Retina (tissue), 1 donor: ENCODE measurements at regions not wholly inside any gene's neighbourhood (a gene's known extent, or its start where the extent isn't known, plus 50 kb on each side); places are given as distances from the start of the nearest gene placed in this dataset.
"Not testable (repeated sequence)": the region's sequence is repeated elsewhere in the genome, so short reads cannot be mapped to it uniquely, and the experiment has no call there.

Experiments
- DNase-seq: peaks from one replicate; pipeline ENCODE4 v3.0.0-alpha.2; 2016

GRCh38 chr19:22545751-22546150, 88.4 kb upstream of the ZNF492 start:
- peak; percentile 8 for DNase-seq

GRCh38 chr19:22533761-22534160, 100.4 kb upstream of the ZNF492 start:
- no peak for DNase-seq

GRCh38 chr19:22532388-22533300, 101.5 kb upstream of the ZNF492 start:
- DNase-seq = peak; percentile 51

GRCh38 chr19:22530042-22530441, 104.1 kb upstream of the ZNF492 start:
- DNase-seq = no peak

GRCh38 chr19:22528956-22529355, 105.2 kb upstream of the ZNF492 start:
- no peak for DNase-seq

GRCh38 chr19:22527554-22527953, 105.4 kb upstream of the ZNF98 start:
- no peak for DNase-seq

- no peak for DNase-seq
Observed at GRCh38 chr19:22526661-22527272, 104.6 kb upstream of the ZNF98 start.

GRCh38 chr19:22523940-22524339, 101.8 kb upstream of the ZNF98 start:
- no peak for DNase-seq

- not testable (repeated sequence) for DNase-seq
Observed at GRCh38 chr19:22519562-22519961, 97.4 kb upstream of the ZNF98 start.

GRCh38 chr19:22519152-22519551, 97.0 kb upstream of the ZNF98 start:
- DNase-seq = no peak

- DNase-seq = no peak
Observed at GRCh38 chr19:22517496-22518411, 95.6 kb upstream of the ZNF98 start.

GRCh38 chr19:22515435-22515834, 93.3 kb upstream of the ZNF98 start:
- no peak for DNase-seq

GRCh38 chr19:22503524-22503923, 81.4 kb upstream of the ZNF98 start:
- DNase-seq = no peak

GRCh38 chr19:22502766-22503165, 80.6 kb upstream of the ZNF98 start:
- DNase-seq = no peak

- not testable (repeated sequence) for DNase-seq
Observed at GRCh38 chr19:22498831-22499430, 76.8 kb upstream of the ZNF98 start.

- DNase-seq = no peak
Observed at GRCh38 chr19:22491746-22492145, 69.6 kb upstream of the ZNF98 start.

- not testable (repeated sequence) for DNase-seq
Observed at GRCh38 chr19:22483514-22483913, 61.4 kb upstream of the ZNF98 start.

GRCh38 chr19:22472180-22472637, 50.1 kb upstream of the ZNF98 start:
- no peak for DNase-seq
